Superior temporal gyrus (tissue), 1 donor: ENCODE measurements at regions not wholly inside any gene's neighbourhood (a gene's known extent, or its start where the extent isn't known, plus 50 kb on each side); places are given as distances from the start of the nearest gene placed in this dataset.

Source experiments
- DNase-seq: peaks from one replicate; pipeline ENCODE4 v3.0.0-alpha.2; 2016; ENCODE audit errors: extremely low spot score

DNA sequence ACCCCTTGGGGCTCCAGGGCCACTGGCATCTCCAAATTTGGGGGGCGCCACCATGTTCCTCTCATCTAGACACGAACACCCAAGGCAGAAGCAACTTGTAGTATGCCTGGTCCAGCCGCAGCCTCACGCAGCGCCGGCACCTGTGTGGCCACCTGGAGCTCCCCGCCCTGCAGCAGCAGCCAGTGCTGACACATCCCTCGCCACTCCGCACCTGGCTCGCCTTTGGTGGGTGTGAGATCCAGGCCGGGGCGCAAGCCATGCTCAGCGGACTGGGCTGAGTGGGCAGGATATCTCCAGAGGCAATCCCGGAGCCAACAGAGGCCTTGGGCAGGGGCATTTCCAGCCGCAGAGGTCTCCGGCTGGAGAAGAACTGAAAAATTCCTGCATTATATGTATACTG is 1563.7 kb downstream of the NCAM2 start:
- no peak for DNase-seq

DNA sequence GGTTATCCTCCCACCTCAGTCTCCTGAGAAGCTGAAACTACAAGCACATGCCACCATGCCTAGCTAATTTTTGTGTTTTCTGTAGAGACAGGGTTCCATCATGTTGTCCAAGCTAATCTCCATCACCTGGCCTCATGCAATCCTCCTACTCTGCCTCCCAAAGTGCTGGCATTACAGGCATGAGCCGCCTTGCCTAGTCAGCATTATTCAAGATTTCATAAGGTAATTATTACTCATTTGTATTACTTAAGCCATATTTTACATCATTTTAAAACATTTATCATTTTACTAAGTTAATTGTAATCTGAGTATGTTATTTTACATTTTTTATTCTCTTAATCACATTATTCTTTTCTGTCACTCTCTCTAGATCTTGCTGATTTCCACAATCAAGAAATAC is 1575.6 kb downstream of the NCAM2 start:
- no peak for DNase-seq

DNA sequence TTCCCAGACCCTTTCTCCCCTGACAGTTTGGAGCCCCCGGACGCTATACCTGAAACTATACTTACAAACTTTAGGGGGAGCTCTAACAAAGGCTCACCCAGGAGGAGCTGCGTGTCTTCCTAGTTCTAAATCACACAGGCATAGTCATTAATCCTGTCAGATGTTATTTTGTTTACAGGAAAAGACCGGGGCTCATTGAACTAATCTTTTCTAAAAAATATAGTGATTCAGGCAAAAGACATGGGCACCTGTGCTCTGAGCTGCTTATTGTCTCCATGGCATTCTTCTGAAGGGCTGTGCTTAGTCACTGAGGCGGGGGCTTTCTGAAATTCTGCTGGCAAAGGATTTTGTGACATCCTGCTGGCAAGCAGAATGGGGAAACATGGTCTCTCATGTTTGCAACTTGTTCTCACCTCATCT is 1577.0 kb downstream of the NCAM2 start:
- DNase-seq = no peak

DNA sequence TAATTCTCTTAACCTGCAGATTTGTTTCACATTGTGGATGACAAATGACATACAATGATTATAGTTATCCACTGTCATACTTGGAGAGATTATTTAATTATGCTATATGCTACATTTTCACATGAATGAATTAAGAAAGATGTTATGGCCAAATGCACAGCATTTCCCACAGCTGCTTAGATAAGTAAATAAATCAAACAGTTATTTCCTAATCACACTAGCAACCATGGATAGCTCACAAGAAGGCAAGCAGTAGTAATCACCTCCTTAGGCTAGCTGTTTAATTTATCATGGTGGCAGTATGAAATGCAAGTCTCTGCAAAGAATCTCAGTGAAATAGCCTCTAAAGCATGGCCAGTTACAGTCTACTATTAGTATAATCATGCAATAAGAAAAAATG is 1581.5 kb downstream of the NCAM2 start:
- no peak for DNase-seq

DNA sequence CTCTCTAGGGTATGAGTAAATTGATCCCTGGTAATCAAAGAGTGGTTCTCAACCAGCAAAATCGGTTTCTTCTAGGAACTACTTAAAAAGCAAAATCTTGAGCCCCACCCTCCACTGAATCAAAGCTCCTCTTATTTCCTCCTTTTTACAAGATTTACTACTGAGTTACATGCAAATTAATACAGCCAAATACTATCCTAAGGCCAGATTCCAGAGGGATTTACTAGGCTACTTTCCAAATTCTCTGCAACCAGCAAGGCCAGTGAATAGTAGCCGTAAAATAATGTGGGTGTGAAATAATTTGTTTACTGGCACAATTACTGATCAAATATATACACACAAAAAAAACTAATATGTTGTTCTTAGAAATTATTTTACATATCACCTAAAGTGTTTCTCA is 1583.8 kb downstream of the NCAM2 start:
- DNase-seq = no peak

DNA sequence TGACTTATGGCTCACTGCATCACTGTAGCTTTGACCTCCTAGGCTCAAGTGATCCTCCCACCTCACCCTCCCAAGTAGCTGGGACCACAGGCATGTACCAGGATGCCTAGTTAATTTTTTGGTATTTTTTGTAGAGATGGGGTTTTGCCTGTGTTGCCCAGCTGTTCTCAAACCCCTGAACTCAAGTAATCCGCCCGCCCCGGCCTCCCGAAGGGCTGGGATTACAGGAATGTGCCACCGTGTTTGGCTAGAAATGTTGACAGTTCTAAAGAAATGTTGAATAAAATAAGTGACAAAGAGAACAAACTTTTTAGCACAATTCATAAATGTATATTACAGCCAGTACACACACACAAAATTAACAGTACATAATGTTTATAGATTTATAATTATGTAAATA is 1586.1 kb downstream of the NCAM2 start:
- no peak for DNase-seq

DNA sequence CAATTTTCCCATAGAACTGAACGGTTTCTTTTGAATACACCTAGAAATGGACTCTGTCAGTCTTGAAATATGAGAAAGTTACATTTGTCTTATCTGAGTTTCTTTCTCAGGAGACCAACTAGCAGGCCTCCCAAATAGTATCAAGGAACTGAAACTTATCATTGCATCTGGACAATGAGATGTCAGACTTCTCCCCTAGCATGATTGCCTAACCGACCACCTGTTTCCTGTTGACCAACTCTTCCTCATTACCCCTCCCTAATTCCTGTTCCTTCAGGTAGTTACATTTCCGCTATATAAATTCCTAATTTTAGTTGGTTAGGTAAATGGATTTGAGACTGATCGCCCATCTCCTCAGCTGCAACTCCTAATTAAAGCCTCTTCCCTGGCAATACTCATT is 1587.3 kb downstream of the NCAM2 start:
- DNase-seq = no peak

DNA sequence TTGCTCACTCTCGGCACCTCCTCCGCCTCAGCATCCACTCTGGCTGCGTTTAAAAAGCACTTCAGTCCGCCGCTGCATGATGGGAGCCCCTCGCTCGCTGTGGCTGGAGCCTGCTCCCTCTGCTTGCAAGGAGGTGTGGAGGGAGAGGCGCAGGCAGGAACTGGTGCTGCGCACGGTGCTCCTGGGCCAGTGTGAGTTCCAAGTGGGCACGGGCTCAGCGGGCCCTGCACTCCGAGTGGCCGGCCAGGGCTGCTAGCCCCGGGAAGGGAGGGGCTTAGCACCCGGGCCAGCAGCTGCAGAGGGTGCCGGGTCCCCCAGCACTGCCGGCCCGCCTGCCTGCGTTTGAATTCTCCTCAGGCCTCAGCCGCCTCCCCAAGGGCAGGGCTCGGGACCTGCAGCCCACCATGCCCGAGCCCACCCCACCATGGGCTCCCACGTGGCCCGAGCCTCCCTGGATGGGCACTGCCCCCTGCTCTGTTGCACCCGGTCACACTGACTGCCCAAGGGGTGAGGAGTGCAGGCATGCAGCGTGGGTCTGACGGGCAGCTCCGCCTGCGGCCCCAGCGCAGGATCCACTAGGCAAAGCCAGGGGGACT is 1599.5 kb downstream of the NCAM2 start:
- DNase-seq = no peak

DNA sequence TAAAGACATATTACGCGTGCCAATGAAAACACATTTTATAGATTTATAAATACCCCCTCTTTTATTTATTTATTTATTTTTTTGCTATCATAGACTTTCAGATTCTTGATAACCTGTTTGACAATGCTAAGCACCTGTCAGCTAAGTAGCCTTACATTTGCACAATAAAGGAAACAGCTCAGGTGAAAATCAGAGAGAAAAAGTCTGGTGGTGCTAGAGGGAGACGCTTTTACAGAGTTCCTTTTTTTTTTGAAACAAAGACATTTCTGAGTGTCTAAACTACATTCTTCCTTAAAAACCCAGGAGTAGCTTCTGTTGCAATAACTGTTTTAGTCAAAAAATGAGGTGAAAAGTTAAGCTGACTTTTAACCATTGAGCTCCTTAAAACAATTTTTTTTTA is 1611.6 kb downstream of the NCAM2 start:
- DNase-seq = no peak

DNA sequence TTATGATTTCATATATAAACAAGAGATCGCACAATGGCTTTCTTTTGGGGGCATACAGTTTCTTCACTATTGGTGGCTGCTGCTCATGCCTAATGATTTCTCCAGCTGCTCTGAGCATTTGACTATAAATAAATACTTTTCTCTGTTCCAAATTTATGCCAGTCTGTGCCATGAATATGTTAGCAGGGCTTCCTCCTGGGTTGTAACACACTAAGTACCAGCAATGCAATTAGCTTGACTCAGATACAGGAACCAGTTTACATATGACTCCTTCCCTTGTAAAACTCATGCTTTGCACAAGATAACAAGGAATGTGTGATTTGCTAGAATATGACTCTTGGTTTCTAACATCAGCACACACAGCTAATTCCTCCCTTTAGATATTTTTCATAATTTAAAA is 1629.7 kb downstream of the NCAM2 start:
- DNase-seq = no peak

DNA sequence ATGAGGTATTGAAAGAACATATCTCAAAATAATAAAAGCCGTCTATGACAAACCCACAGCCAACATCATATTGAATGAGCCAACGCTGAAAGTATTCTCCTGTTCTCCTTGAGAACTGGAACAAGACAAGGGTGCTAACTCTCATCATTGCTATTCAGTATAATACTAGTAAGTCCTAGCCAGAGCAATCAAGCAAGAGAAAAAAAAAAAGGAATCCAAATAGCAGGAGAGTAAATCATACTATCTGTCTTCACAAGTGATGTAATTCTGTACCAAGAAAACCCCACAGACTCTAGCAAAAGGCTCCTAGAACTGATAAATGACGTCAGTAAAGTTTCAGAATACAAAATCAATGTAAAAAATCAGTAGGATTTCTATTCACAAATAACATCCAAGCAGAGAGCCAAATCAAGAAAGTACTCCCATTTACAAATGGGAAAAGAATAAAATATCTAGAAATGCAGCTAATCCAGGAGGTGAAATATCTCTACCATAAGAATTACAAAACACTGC is 1632.8 kb downstream of the NCAM2 start:
- DNase-seq = no peak

DNA sequence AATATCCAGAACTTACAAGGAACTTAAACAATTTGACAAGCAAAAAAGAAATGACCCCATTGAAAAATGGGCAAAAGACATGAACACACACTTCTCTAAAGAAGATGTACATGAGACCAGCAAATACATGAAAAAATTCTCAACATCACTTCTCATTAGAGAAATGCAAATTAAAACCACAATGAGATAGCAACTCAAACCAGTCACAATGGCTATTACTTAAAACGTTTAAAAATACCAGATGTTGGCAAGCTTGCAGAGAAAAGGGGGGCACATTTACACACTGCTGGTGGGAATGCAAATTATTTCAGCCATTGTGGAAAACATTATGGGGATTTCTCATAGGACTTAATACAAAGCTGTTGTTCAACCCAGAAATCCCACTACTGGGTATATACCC is 1634.0 kb downstream of the NCAM2 start:
- no peak for DNase-seq

DNA sequence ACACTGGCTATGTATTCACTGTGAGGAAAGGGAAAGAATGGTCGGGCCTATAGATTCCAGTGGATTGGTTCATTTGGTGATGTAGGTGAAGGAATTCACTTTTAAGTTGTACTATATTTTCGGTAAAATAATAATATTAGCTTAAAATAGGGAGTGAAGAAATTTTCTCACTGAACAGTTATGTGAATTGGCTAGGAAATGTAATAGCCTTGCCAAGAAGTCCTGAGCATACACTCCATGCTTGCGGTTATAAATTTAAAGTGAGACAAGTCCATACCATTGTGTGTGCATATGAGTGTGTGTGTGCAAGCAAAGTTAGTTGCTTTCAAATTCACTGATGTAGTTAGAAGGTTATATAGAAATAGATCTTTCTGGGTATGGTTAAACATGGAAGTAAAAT is 1651.0 kb downstream of the NCAM2 start:
- no peak for DNase-seq

DNA sequence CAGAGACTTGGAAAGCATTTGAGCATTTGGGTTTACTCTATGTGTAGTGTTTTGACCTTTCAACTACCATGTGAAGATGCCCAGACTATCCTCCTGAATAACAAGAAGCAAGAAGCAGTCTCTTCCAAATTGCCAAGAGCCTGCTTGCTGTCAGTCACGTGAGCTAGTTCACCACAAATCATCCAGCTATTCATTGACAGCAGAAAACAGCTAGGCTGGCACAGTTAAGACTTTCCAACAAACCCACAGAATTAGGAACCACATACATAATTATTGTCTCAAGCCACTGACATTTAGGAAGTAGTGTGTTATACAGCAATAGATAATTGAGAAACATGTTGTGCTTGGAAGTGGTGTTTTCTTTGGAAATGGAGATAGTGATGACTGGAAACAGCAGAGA is 1652.0 kb downstream of the NCAM2 start:
- no peak for DNase-seq

DNA sequence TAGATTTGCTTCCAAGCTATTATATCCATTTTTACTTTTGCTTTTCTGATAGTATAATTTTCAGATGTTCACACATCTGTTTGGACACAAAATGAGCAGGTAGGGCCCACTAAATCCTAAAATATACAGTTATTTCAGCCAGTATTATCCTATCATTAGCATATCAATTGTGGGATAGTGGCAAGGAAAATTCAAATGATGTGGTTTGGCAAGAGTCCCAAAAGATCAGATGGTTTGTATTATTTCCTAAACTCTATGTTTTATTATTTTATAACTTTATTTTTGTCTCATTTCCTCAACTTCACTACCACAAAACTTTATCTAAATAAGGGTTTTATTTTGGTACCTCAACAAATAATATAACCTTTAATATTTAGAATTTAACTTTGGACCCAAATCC is 1659.6 kb downstream of the NCAM2 start:
- DNase-seq = no peak

DNA sequence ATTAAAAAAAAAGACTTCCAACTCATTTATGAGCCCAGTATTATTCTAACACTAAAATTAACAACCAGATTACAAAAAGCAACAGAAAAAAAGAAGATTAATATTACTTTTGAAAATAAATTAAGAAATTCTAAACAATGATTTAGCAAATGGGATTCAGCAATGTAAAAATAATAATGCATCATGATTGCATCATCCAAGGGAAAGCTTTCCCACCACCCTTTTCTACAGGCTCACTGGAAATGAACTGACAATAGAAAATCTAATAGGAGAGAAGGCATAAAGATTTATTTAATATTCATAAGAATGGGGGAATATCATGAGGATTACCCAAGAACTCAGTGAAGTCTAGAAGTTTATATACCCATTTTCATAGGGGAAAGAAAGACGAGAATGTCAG is 1671.9 kb downstream of the NCAM2 start:
- DNase-seq = no peak

DNA sequence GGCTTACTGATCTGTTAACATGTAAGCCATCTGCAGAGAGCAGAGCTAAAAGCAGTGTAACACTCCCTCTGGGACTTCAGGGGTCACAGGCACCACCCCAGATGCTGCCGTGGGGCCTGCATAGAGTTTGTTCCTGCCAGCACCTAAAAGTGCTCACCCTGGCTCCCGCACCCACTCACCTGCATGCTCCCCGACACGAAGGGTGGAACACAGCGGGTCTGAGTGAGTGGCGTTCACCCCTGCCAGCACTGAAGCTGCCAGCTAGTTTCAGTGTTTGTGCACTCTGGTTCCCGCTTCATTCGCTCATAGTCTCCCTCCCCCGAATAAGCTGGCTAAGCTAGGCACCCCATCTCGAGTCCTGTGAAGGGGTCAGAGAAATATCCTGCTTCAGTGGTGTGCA is 1681.0 kb downstream of the NCAM2 start:
- no peak for DNase-seq

DNA sequence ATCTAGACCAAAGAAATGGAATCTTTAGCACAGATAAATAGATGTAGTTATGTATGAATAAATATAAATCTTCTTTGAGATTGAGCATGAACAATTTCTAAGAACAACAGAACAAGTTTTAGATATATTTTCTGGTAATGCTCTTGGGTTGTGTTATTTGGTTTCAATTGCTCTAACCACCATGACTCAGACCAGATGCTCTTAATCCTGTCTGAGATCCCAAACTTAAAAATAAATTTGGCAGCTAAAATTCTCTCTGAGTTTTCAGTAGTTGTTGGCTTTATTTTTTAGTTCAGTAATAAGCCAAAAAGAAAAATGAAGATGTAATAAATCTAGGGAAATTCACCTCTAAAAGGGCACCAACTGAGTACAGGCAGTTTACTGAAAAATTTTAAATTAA is 1693.4 kb downstream of the NCAM2 start:
- peak; percentile 46 for DNase-seq

DNA sequence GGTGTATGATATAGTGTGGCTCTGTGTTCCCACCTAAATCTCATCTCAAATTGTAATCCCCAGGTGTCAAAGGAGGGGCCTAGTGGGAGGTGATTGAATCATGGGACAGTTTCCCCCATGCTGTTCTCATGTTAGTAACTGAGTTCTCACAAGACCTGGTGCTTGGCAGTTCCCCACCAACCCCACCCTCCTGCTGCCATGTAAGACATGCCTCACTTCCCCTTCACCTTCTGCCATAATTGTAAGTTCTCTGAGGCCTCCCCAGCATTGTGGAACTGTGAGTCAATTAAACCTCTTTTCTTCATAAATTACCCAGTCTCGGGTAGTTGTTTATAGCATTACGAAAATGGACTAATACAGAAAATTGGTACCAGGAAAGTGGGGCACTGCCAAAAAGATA is 1705.3 kb downstream of the NCAM2 start:
- DNase-seq = no peak

DNA sequence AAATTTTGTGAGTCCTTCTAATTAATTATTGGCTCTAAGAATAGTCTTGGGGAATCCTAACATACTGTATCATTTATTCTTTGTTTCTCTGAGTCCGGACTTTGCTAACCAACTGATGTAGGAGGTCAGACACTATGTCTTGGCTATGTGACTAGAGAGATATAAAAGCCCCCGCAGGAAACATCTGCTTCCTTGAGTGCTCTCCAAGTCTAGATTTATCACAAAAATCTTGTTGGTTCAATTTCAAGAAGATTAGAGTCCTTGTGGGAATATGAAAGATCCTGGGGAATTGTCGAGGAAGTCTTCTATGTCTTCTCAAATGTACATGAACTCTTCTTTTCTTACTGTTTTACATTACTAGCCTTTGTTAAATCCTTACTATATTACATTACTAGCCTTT is 1712.5 kb downstream of the NCAM2 start:
- DNase-seq = no peak

DNA sequence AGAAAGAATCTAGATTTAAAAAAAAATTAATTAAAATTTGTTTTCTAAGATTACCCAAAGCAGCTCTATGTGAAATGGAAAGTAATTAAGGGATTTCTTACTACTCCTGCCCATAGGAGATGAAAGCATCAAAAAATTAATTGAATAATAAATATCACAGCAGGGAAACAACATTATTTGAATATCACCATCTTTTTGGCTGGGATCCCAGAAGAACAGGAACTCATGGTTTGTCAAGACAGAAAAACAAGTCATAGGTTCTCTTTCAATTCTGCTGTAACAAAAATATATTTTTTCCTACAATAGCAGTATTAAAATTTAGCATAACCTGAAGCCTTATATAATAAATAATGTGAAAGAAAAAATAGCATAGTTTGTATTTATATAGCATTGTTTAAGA is 1713.4 kb downstream of the NCAM2 start:
- DNase-seq = no peak

DNA sequence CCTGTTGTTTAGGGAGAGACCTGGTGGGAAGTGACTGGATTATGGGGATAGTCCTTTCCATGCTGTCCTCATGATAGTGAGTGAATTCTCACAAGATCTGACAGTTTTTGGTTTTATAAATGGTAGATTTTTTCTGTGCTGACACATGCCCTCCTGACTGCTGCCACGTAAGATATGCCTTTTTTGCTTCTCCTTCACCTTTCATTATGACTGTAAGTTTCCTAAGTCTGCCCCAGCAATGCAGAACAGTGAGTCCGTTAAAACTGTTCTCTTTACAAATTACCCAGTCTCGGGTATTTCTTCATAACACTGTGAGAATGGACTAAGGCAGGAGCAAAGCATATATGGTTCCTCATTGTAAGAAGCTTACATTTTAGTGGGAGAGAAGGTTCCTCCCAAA is 1727.2 kb downstream of the NCAM2 start:
- no peak for DNase-seq

DNA sequence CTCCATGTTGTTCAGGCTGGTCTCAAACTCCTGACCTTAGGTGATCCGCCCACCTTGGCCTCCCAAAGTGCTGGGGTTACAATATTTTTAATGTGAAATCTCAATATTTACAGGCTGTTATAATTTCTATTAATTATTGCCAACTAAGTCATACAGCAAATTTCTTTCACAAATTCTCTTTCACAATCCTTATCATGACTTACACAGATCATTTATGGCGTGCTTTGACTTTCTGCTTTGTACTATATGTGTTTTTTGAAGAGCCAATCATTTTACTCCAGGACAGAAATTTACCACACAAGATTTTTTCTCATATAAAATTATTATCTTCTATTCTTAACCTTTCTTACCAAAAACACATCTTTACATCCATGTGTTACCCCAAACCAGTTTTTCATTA is 1729.9 kb downstream of the NCAM2 start:
- no peak for DNase-seq

DNA sequence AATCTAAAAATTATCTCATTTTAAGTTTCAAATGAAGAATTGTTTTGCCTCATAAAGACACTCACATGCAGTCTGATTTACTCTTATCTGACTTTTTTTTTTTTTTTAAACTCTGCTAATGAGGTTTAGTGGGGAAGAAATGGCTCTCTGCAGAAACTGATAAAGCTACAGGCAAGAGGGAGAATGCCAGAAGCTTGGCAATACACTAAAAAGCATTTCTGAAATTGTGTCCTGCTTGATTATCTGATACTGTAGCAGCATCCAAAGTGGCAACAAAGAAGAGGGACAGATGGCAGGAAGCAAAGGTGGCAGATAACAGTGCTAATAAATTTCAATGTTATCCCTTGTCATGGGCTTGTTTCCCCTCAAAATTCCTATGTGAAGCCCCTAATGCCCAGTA is 1744.9 kb downstream of the NCAM2 start:
- no peak for DNase-seq
